Activated CD4-positive, alpha-beta T cell treated with anti-CD3 and anti-CD28 coated beads for 36 hours (primary cell): ENCODE measurements at regions not wholly inside any gene's neighbourhood (a gene's known extent, or its start where the extent isn't known, plus 50 kb on each side); places are given as distances from the start of the nearest gene placed in this dataset.

Source experiments
- ATAC-seq: fragments of 200-7000 bp; cut with Tn5 transposase; one replicate; pipeline ENCODE4 v1.10.0; 2021; ENCODE audit warnings: mild to moderate bottlenecking, moderate library complexity
- CTCF ChIA-PET: fragments of 350-600 bp; sonication (Branson Sonifier 250); formaldehyde crosslinking; loops from one replicate; lab custom pipeline; 2021; ENCODE audit warnings: antibody characterized with exemption; lab: Charles Lee
- POLR2A ChIA-PET: fragments of 350-600 bp; sonication (Branson Sonifier 250); formaldehyde crosslinking; loops from one replicate; lab custom pipeline; 2021; ENCODE audit warnings: antibody characterized with exemption, inconsistent platforms; lab: Charles Lee
- DNase-seq: peaks from one replicate; pipeline ENCODE4 v3.0.0-alpha.2; 2020
- H3K27ac Mint-ChIP-seq: one replicate; pipeline ENCODE4 v1.8.0; 2021; ENCODE audit warnings: mixed read lengths
- H3K27me3 Mint-ChIP-seq: one replicate; pipeline ENCODE4 v1.8.0; 2021; ENCODE audit warnings: mixed read lengths
- H3K36me3 Mint-ChIP-seq: one replicate; pipeline ENCODE4 v1.8.0; 2021; ENCODE audit warnings: low read depth, mixed read lengths
- H3K4me1 Mint-ChIP-seq: one replicate; pipeline ENCODE4 v1.8.0; 2021; ENCODE audit warnings: mixed read lengths
- H3K4me3 Mint-ChIP-seq: one replicate; pipeline ENCODE4 v1.8.0; 2021; ENCODE audit warnings: mild to moderate bottlenecking, moderate library complexity, mixed read lengths
- H3K9me3 Mint-ChIP-seq: one replicate; pipeline ENCODE4 v1.8.0; 2021; ENCODE audit warnings: low read depth, mixed read lengths
- intact Hi-C, 2 experiments: fragments of 100-400 bp; cut with DNase I in 1 of 2; cut with micrococcal nuclease in 1 of 2; formaldehyde crosslinking; loops; one replicate each; pipeline versions ENCODE4 v1.14.2 to v1.15.1; 2022 to 2024; cut with DNase I, micrococcal nuclease

DNA sequence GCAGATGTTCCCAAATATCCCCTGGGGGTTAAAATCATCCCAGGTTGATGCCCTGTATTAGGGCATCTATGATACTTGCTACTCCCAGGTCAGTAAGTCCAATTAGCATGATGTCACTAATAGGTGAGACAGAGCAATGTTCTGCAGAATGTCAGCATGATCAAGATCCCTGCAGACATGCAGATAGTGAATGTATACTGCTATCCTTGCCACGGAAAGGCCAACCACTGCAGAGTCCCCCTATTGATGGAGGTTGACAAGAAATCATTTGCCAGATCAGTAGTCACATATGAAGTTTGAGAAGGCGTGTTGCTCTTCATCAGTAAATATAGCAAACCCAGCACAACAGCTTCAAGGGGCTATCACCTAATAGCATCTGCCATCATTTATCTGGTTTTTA, 97.4 kb downstream of the SETD4 start:
- ChIA-PET CTCF (interaction anchor here (0.6 kb wide), 1 partner anchor 111 kb away, joined by 3 read pairs; no protein-coding TSS in a partner anchor), POLR2A (no interaction called here)
- intact Hi-C loops: no loop called here
- Mint-ChIP-seq H3K27ac (no peak overlapping the region), H3K9me3 (no peaks in the 10 kb centered on the region), H3K27me3 (peaks cover 6% of the 10 kb centered on the region), H3K36me3 (no peaks in the 10 kb centered on the region), H3K4me3 (no peak overlapping the region), H3K4me1 (no peaks in the 10 kb centered on the region)
- DNase-seq (no peak), ATAC-seq (no peak)

DNA sequence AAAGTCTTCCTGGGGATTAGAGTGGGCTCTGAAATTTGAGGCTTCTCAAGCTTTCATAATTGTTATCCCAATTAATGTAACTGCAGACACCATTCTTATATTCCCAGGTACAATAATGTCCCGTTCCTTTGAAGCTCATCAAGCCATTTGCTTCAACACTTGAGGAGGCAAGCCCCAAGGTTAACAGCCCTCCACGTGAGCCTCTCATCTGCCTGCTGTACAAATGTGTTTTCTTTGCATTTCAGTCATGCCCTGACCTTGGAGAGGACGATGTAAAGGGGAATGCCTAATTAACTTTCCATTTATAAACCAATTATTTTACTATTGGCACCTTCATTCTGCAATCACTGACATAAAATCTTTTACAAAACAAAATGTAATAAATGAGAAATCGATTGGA, 106.3 kb downstream of the SETD4 start:
- H3K27ac Mint-ChIP-seq: no peak overlapping the region
- intact Hi-C loops: no loop called here
- ATAC-seq: no peak
- H3K27me3 Mint-ChIP-seq: peaks cover 3% of the 10 kb centered on the region
- ChIA-PET POLR2A (interaction anchor here (0.6 kb wide), 1 partner anchor 140 kb away, joined by 3 read pairs; no protein-coding TSS in a partner anchor), CTCF (no interaction called here)
- no peaks in the 10 kb centered on the region for H3K36me3 Mint-ChIP-seq
- no peak overlapping the region for H3K4me3 Mint-ChIP-seq
- no peaks in the 10 kb centered on the region for H3K9me3 Mint-ChIP-seq
- DNase-seq: no peak
- no peaks in the 10 kb centered on the region for H3K4me1 Mint-ChIP-seq

- DNase-seq: no peak
- H3K4me3 Mint-ChIP-seq: no peak overlapping the region
- H3K27me3 Mint-ChIP-seq: peaks cover 3% of the 10 kb centered on the region
- H3K27ac Mint-ChIP-seq: no peak overlapping the region
- no peak for ATAC-seq
- H3K9me3 Mint-ChIP-seq: no peaks in the 10 kb centered on the region
- intact Hi-C loops: no loop called here
- ChIA-PET POLR2A (interaction anchor here (0.6 kb wide), 1 partner anchor 140 kb away, joined by 3 read pairs; no protein-coding TSS in a partner anchor), CTCF (interaction anchor here (0.6 kb wide), 1 partner anchor 293 kb away, joined by 3 read pairs; no protein-coding TSS in a partner anchor)
- no peaks in the 10 kb centered on the region for H3K36me3 Mint-ChIP-seq
- no peaks in the 10 kb centered on the region for H3K4me1 Mint-ChIP-seq
Observed at GRCh38 chr21:35953597-35953996, 106.7 kb downstream of the SETD4 start.

DNA sequence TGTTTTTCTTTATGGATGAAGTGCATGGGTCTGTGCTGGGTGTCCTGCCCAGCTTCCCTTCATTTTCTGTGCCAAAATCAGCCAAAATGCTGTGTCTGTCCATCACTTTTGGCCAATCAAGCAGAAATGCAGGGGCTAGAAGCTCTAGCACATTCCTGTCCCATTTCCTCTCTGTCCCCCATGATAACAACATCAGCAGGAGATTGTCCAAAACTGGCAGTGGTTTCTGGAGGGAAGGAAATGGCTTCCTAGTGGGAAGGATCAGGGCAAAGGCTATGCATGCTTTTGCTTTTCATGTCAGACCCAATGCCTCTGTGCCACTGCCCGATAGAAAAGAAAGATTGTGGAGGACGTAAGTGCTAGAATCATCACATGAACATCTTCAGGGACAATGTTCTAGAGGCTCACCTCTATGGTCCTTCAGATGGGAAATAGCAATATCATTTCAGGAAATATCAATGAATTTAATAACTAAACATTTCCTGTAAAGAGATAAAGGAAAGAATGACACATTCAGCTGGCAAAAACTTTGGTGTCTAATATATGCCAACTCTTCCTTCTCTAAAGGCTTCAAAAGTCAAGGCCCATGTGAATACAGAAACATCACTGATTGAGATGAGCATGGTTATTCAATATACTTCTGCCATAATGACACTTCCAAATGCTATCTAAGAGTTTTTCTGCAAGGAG, 107.5 kb downstream of the SETD4 start:
- H3K9me3 Mint-ChIP-seq: no peaks in the 10 kb centered on the region
- intact Hi-C loops: no loop called here
- no peak overlapping the region for H3K27ac Mint-ChIP-seq
- H3K4me3 Mint-ChIP-seq: no peak overlapping the region
- DNase-seq (no peak), ATAC-seq (no peak)
- ChIA-PET CTCF (interaction anchor here (0.6 kb wide), 2 partner anchors 292 to 1394 kb away, joined by 3 to 4 read pairs; no protein-coding TSS in a partner anchor), POLR2A (no interaction called here)
- no peaks in the 10 kb centered on the region for H3K4me1 Mint-ChIP-seq
- H3K27me3 Mint-ChIP-seq: peaks cover 3% of the 10 kb centered on the region
- no peaks in the 10 kb centered on the region for H3K36me3 Mint-ChIP-seq

GRCh38 chr21:35948982-35949381, 111.3 kb downstream of the SETD4 start:
- Mint-ChIP-seq H3K4me3 (no peak overlapping the region), H3K27me3 (no peaks in the 10 kb centered on the region), H3K36me3 (no peaks in the 10 kb centered on the region), H3K9me3 (no peaks in the 10 kb centered on the region), H3K27ac (no peak overlapping the region), H3K4me1 (no peaks in the 10 kb centered on the region)
- POLR2A ChIA-PET: no interaction called here
- ATAC-seq (no peak), DNase-seq (no peak)
- intact Hi-C loops: no loop called here
- CTCF ChIA-PET: interaction anchor here (0.7 kb wide), 1 partner anchor 457 kb away, joined by 4 read pairs; no protein-coding TSS in a partner anchor

- no peak overlapping the region for H3K4me3 Mint-ChIP-seq
- H3K27ac Mint-ChIP-seq: no peak overlapping the region
- DNase-seq: no peak
- CTCF ChIA-PET: interaction anchor here (0.6 kb wide), 1 partner anchor 16 kb away, joined by 3 read pairs; no protein-coding TSS in a partner anchor
- no peaks in the 10 kb centered on the region for H3K36me3 Mint-ChIP-seq
- intact Hi-C loops: no loop called here
- no peaks in the 10 kb centered on the region for H3K4me1 Mint-ChIP-seq
- no peak for ATAC-seq
- POLR2A ChIA-PET: no interaction called here
- peaks cover 2% of the 10 kb centered on the region for H3K27me3 Mint-ChIP-seq
- no peaks in the 10 kb centered on the region for H3K9me3 Mint-ChIP-seq
Observed at GRCh38 chr21:35945089-35945671, 115.1 kb downstream of the SETD4 start.

- peaks cover 5% of the 10 kb centered on the region for H3K27me3 Mint-ChIP-seq
- intact Hi-C loops: no loop called here
- ATAC-seq (no peak), DNase-seq (no peak)
- H3K36me3 Mint-ChIP-seq: no peaks in the 10 kb centered on the region
- ChIA-PET POLR2A (no interaction called here), CTCF (interaction anchor here (0.6 kb wide), 2 partner anchors 11 to 53 kb away, joined by 3 read pairs; no protein-coding TSS in a partner anchor)
- H3K4me3 Mint-ChIP-seq: no peak overlapping the region
- H3K9me3 Mint-ChIP-seq: no peaks in the 10 kb centered on the region
- no peaks in the 10 kb centered on the region for H3K4me1 Mint-ChIP-seq
- no peak overlapping the region for H3K27ac Mint-ChIP-seq
Observed at GRCh38 chr21:35943752-35944151, 116.6 kb downstream of the SETD4 start.

DNA sequence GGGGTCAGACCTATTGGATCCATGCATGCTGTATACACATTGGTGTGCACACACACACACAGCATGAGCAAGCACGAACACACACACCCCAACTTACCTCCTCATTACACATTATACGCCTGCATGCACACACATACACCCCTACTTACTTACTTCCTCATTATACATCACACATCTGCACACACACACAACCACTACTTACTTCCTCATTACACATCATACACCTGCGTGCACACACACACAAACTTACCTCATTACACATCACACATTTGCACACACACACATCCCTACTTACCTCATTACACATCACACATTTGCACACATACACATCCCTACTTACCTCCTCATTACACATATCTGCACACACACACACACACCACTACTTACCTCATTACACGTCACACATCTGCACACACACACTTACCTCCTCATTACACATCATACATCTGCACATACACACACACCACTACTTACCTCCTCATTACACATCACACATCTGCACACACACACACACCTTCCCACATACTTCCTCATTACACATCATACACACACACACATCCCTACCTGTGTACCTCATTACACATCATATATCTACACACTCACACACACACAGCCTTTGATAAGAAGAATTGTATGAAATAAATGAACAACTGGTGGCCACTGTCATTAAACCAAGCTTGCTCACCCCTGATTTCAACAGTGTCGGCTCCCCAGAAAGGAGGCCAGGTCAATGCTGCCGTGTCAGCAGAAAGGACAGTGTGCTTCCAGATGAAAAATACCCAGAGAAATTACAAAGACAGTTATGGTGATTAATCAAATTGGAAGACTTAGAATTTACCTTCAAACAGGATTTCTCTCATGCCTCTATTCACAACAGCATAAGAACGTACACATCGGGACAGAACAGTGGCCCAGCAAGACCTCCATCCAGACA, 117.8 kb downstream of the SETD4 start:
- DNase-seq (no peak), ATAC-seq (no peak)
- intact Hi-C loops: no loop called here
- CTCF ChIA-PET: interaction anchor here (0.6 to 1.0 kb wide), 2 partner anchors 17 to 696 kb away, joined by 3 read pairs; no protein-coding TSS in a partner anchor
- Mint-ChIP-seq H3K27ac (no peak overlapping the region), H3K9me3 (no peaks in the 10 kb centered on the region), H3K4me3 (no peak overlapping the region), H3K36me3 (no peaks in the 10 kb centered on the region), H3K27me3 (peaks cover 5% of the 10 kb centered on the region), H3K4me1 (no peaks in the 10 kb centered on the region)
- POLR2A ChIA-PET: no interaction called here

DNA sequence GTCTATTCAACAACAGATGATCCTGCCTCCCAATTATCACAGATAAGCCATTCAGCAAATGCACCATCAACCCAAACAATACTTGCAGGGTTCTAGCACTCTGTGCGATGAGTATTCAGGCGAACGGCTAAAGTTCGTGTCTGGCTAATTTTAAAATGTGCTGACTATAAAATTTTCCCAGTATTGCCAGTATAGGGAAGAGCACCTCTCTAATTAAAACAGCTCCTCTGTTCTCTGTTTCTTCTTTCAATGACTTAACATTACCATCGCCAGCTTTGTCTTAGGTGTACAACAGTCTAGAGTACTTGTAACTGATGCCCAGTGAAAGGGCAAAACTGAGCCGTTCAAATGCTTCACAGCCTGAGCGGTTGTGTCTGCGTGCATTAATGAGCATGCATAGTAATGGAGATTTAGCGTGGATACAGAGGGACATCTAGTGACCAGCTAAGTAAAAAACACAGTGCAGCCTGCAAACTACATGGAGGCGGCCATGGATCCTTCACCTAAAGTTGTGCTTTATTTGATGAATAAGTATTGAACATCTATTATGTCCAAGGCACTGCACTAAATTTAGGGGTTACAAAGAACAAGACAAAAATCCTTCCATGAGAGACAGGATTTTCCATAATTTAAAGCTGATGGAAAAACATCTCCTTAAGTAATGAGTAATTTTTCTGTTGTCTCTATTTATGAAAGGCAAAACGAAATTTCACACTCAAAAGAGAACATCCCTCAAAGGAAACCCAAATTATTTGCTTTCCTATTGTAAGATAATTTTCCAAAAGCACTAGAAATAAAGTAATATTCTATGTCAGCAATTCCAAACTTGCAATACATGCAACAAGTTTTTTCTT, 120.0 kb downstream of the SETD4 start:
- no peak overlapping the region for H3K4me3 Mint-ChIP-seq
- no peaks in the 10 kb centered on the region for H3K9me3 Mint-ChIP-seq
- no peaks in the 10 kb centered on the region for H3K36me3 Mint-ChIP-seq
- intact Hi-C loops: no loop called here
- H3K4me1 Mint-ChIP-seq: no peaks in the 10 kb centered on the region
- CTCF ChIA-PET: interaction anchor here (0.7 kb wide), 1 partner anchor 126 kb away, joined by 4 read pairs; no protein-coding TSS in a partner anchor
- POLR2A ChIA-PET: no interaction called here
- no peak overlapping the region for H3K27ac Mint-ChIP-seq
- DNase-seq: peak; percentile 21
- H3K27me3 Mint-ChIP-seq: peaks cover 8% of the 10 kb centered on the region
- ATAC-seq: peak; percentile 64

- Mint-ChIP-seq H3K27me3 (peaks cover 8% of the 10 kb centered on the region), H3K9me3 (no peaks in the 10 kb centered on the region), H3K4me3 (no peak overlapping the region), H3K4me1 (no peaks in the 10 kb centered on the region), H3K36me3 (no peaks in the 10 kb centered on the region), H3K27ac (no peak overlapping the region)
- POLR2A ChIA-PET: no interaction called here
- intact Hi-C loops: no loop called here
- CTCF ChIA-PET: interaction anchor here (0.7 kb wide), 1 partner anchor 48 kb away, joined by 3 read pairs; no protein-coding TSS in a partner anchor
- DNase-seq: no peak
- no peak for ATAC-seq
Observed at GRCh38 chr21:35938446-35938845, 121.9 kb downstream of the SETD4 start.
